WTC11 (cell line): ENCODE measurements at regions not wholly inside any gene's neighbourhood (a gene's known extent, or its start where the extent isn't known, plus 50 kb on each side); places are given as distances from the start of the nearest gene placed in this dataset.

Experiments used
- ATAC-seq: fragments of 200-7000 bp; cut with Tn5 transposase; 2 replicates; pipeline ENCODE4 v1.10.0; 2021; ENCODE audit warnings: mild to moderate bottlenecking, moderate library complexity
- CTCF ChIA-PET: fragments of 300-600 bp; sonication (Branson Sonifier 250); formaldehyde crosslinking; loops from one replicate; lab custom pipeline; 2021; ENCODE audit warnings: antibody characterized with exemption; lab: Charles Lee
- POLR2A ChIA-PET: fragments of 350-600 bp; sonication (Branson Sonifier 250); formaldehyde crosslinking; loops from one replicate; lab custom pipeline; 2021; ENCODE audit warnings: antibody characterized with exemption; lab: Charles Lee
- DNase-seq: peaks from one replicate; pipeline ENCODE4 v3.0.0; 2021; ENCODE audit warnings: low spot score
- H3K27ac Mint-ChIP-seq: 2 replicates; pipeline ENCODE4 v1.8.0; 2021; ENCODE audit warnings: mixed read lengths
- H3K27me3 Mint-ChIP-seq: 2 replicates; pipeline ENCODE4 v1.8.0; 2021; ENCODE audit warnings: low read depth, mild to moderate bottlenecking, moderate library complexity, mixed read lengths
- H3K36me3 Mint-ChIP-seq: 2 replicates; pipeline ENCODE4 v1.8.0; 2021; ENCODE audit warnings: mixed read lengths
- H3K4me1 Mint-ChIP-seq: 2 replicates; pipeline ENCODE4 v1.8.0; 2022; ENCODE audit warnings: mixed read lengths
- H3K4me3 Mint-ChIP-seq: 2 replicates; pipeline ENCODE4 v1.8.0; 2021; ENCODE audit warnings: mild to moderate bottlenecking, moderate library complexity, mixed read lengths
- H3K9me3 Mint-ChIP-seq: 2 replicates; pipeline ENCODE4 v1.8.0; 2021; ENCODE audit warnings: mixed read lengths
- AR ChIP-seq: fragments of 250-450 bp; sonication (Bioruptor Pico); IDR thresholded peaks from 2 replicates; pipeline ENCODE4 v1.9.0; 2021; ENCODE audit warnings: mild to moderate bottlenecking
- ARID4B ChIP-seq: sonication (generic); formaldehyde crosslinking; IDR thresholded peaks from 2 replicates; pipeline ENCODE4 v1.8.0; 2023; ENCODE audit warnings: missing genetic modification reagents, mild to moderate bottlenecking, borderline replicate concordance
- ATF1 ChIP-seq: sonication (generic); formaldehyde crosslinking; IDR thresholded peaks from 2 replicates; pipeline ENCODE4 v1.8.1; 2023; ENCODE audit warnings: mild to moderate bottlenecking, moderate library complexity, missing genetic modification reagents
- CDX4 ChIP-seq: fragments of 250-450 bp; sonication (Bioruptor Pico); IDR thresholded peaks from 2 replicates; pipeline ENCODE4 v1.9.0; 2021; ENCODE audit warnings: moderate library complexity, mild to moderate bottlenecking, inconsistent platforms, borderline replicate concordance
- E2F4 ChIP-seq: sonication (generic); formaldehyde crosslinking; IDR thresholded peaks from 2 replicates; pipeline ENCODE4 v1.8.1; 2022; ENCODE audit warnings: low read depth, mild to moderate bottlenecking, moderate library complexity, missing genetic modification reagents, borderline replicate concordance
- ERG ChIP-seq: fragments of 250-450 bp; sonication (Bioruptor Pico); IDR thresholded peaks from 2 replicates; pipeline ENCODE4 v1.8.0; 2021; ENCODE audit warnings: mild to moderate bottlenecking
- ETV6 ChIP-seq: sonication (generic); formaldehyde crosslinking; IDR thresholded peaks from 2 replicates; pipeline ENCODE4 v1.8.1; 2022; ENCODE audit warnings: mild to moderate bottlenecking, missing genetic modification reagents
- GABPB1 ChIP-seq: sonication (generic); formaldehyde crosslinking; IDR thresholded peaks from 2 replicates; pipeline ENCODE4 v1.8.1; 2023; ENCODE audit warnings: mild to moderate bottlenecking, missing genetic modification reagents
- IRF2 ChIP-seq: sonication (generic); formaldehyde crosslinking; IDR thresholded peaks from 2 replicates; pipeline ENCODE4 v1.8.0; 2022; ENCODE audit warnings: low read depth, missing genetic modification reagents, borderline replicate concordance
- JUN ChIP-seq: sonication (generic); formaldehyde crosslinking; IDR thresholded peaks from 2 replicates; pipeline ENCODE4 v1.8.0; 2023; ENCODE audit warnings: mild to moderate bottlenecking, missing genetic modification reagents
- KAT7 ChIP-seq: sonication (generic); formaldehyde crosslinking; IDR thresholded peaks from 2 replicates; pipeline ENCODE4 v1.8.1; 2023; ENCODE audit warnings: missing genetic modification reagents, mild to moderate bottlenecking, borderline replicate concordance
- MLX ChIP-seq: sonication (generic); formaldehyde crosslinking; IDR thresholded peaks from 2 replicates; pipeline ENCODE4 v1.8.1; 2023; ENCODE audit warnings: mild to moderate bottlenecking, missing genetic modification reagents, moderate library complexity
- MYBL2 ChIP-seq: sonication (generic); formaldehyde crosslinking; IDR thresholded peaks from 2 replicates; pipeline ENCODE4 v1.8.1; 2023; ENCODE audit warnings: mild to moderate bottlenecking, moderate library complexity, missing genetic modification reagents
- TEAD1 ChIP-seq: sonication (generic); formaldehyde crosslinking; IDR thresholded peaks from 2 replicates; pipeline ENCODE4 v1.8.0; 2022; ENCODE audit warnings: mild to moderate bottlenecking, missing genetic modification reagents
- USF2 ChIP-seq: sonication (generic); formaldehyde crosslinking; IDR thresholded peaks from 2 replicates; pipeline ENCODE4 v1.8.1; 2023; ENCODE audit warnings: mild to moderate bottlenecking, missing genetic modification reagents, moderate library complexity
- ZBTB21 ChIP-seq: sonication (generic); formaldehyde crosslinking; IDR thresholded peaks from 2 replicates; pipeline ENCODE4 v1.8.1; 2023; ENCODE audit warnings: mild to moderate bottlenecking, missing genetic modification reagents, borderline replicate concordance
- ZMAT4 ChIP-seq: fragments of 250-450 bp; sonication (Bioruptor Pico); IDR thresholded peaks from 2 replicates; pipeline ENCODE4 v1.9.0; 2021; ENCODE audit warnings: mild to moderate bottlenecking
- ZNF232 ChIP-seq: sonication (generic); formaldehyde crosslinking; IDR thresholded peaks from 2 replicates; pipeline ENCODE4 v1.8.0; 2022; ENCODE audit warnings: mild to moderate bottlenecking, missing genetic modification reagents

GRCh38 chr4:98803251-98803650 lies 125.7 kb downstream of the EIF4E start:
- H3K36me3 Mint-ChIP-seq = no peaks in the 10 kb centered on the region
- peaks cover 3% of the 10 kb centered on the region; the same call in 1 of the 2 replicates for H3K4me1 Mint-ChIP-seq
- H3K27me3 Mint-ChIP-seq = peaks cover 3% of the 10 kb centered on the region; the same call in 1 of the 2 replicates
- H3K27ac Mint-ChIP-seq = no peak overlapping the region
- ChIA-PET POLR2A (interaction anchor here (0.6 kb wide), 1 partner anchor 12 kb away, joined by 3 read pairs; no protein-coding TSS in a partner anchor), CTCF (no interaction called here)
- H3K4me3 Mint-ChIP-seq = no peak overlapping the region
- TF ChIP-seq ZBTB21 (CRISPR knock-in tag) (no peak), USF2 (CRISPR knock-in tag) (no peak)
- ATAC-seq (no peak), DNase-seq (no peak)
- H3K9me3 Mint-ChIP-seq = peaks cover 7% of the 10 kb centered on the region; the same call in 1 of the 2 replicates

GRCh38 chr4:98802770-98803198 lies 126.1 kb downstream of the EIF4E start:
- H3K4me1 Mint-ChIP-seq = peaks cover 8% of the 10 kb centered on the region
- ATAC-seq (no peak), DNase-seq (no peak)
- H3K36me3 Mint-ChIP-seq = no peaks in the 10 kb centered on the region
- peaks cover 3% of the 10 kb centered on the region; the same call in 1 of the 2 replicates for H3K27me3 Mint-ChIP-seq
- TF ChIP-seq AR (CRISPR knock-in tag) (no peak), ERG (CRISPR knock-in tag) (no peak), GABPB1 (CRISPR knock-in tag) (no peak), ARID4B (no peak), IRF2 (no peak), TEAD1 (CRISPR knock-in tag) (no peak), ZNF232 (CRISPR knock-in tag) (no peak), CDX4 (CRISPR knock-in tag) (no peak), E2F4 (CRISPR knock-in tag) (no peak), MYBL2 (no peak), ATF1 (no peak), KAT7 (no peak), ETV6 (CRISPR knock-in tag) (no peak), JUN (no peak), ZMAT4 (CRISPR knock-in tag) (no peak), MLX (CRISPR knock-in tag) (no peak)
- H3K9me3 Mint-ChIP-seq = peaks cover 7% of the 10 kb centered on the region; the same call in 1 of the 2 replicates
- H3K4me3 Mint-ChIP-seq = no peak overlapping the region
- CTCF ChIA-PET = no interaction called here
- POLR2A ChIA-PET = interaction anchor here (0.6 kb wide), 1 partner anchor 12 kb away, joined by 3 read pairs; no protein-coding TSS in a partner anchor
- no peak overlapping the region for H3K27ac Mint-ChIP-seq
